ENCODE measurements at regions not wholly inside any gene's neighbourhood (a gene's known extent, or its start where the extent isn't known, plus 50 kb on each side); places are given as distances from the start of the nearest gene placed in this dataset.
A peak's percentile ranks its signal among the peaks of the same experiment; 100 is the strongest.
"Not testable (repeated sequence)": the region's sequence is repeated elsewhere in the genome, so short reads cannot be mapped to it uniquely, and the experiment has no call there.

- FAIRE-seq; DNase-seq (ENCODE audit: extremely low spot score, insufficient read length, low read depth): not testable (repeated sequence)
Observed at GRCh38 chr4:26017961-26018700, 104.1 kb downstream of the SMIM20 start.

- no peak for FAIRE-seq
- DNase-seq (ENCODE audit: extremely low spot score, insufficient read length, low read depth) = no peak
Observed at GRCh38 chr4:26020083-26020668, 106.2 kb downstream of the SMIM20 start.

GRCh38 chr4:26020881-26021280 is 106.9 kb downstream of the SMIM20 start:
- DNase-seq (ENCODE audit: extremely low spot score, insufficient read length, low read depth) = no peak
- no peak for FAIRE-seq

- FAIRE-seq = no peak
- DNase-seq (ENCODE audit: extremely low spot score, insufficient read length, low read depth) = no peak
Observed at GRCh38 chr4:26021417-26022345, 107.7 kb downstream of the SMIM20 start.

- FAIRE-seq = no peak
- no peak for DNase-seq (ENCODE audit: extremely low spot score, insufficient read length, low read depth)
Observed at GRCh38 chr4:26022346-26023202, 108.6 kb downstream of the SMIM20 start.

- FAIRE-seq = no peak
- DNase-seq (ENCODE audit: extremely low spot score, insufficient read length, low read depth) = no peak
Observed at GRCh38 chr4:26023203-26023972, 109.4 kb downstream of the SMIM20 start.

GRCh38 chr4:26024079-26024478 is 110.1 kb downstream of the SMIM20 start:
- FAIRE-seq (no peak), DNase-seq (ENCODE audit: extremely low spot score, insufficient read length, low read depth) (no peak)

- DNase-seq (ENCODE audit: extremely low spot score, insufficient read length, low read depth) (no peak), FAIRE-seq (no peak)
Observed at GRCh38 chr4:26028133-26028792, 114.2 kb downstream of the SMIM20 start.

- FAIRE-seq = peak; percentile 73
- DNase-seq (ENCODE audit: extremely low spot score, insufficient read length, low read depth) = peak; percentile 61
Observed at GRCh38 chr4:26028793-26029567, 115.0 kb downstream of the SMIM20 start.

GRCh38 chr4:26029568-26030131 is 115.6 kb downstream of the SMIM20 start:
- DNase-seq (ENCODE audit: extremely low spot score, insufficient read length, low read depth) = no peak
- FAIRE-seq = no peak

GRCh38 chr4:26030260-26030667 is 116.2 kb downstream of the SMIM20 start:
- DNase-seq (ENCODE audit: extremely low spot score, insufficient read length, low read depth) = no peak
- no peak for FAIRE-seq

- FAIRE-seq (no peak), DNase-seq (ENCODE audit: extremely low spot score, insufficient read length, low read depth) (no peak)
Observed at GRCh38 chr4:26030780-26031179, 116.8 kb downstream of the SMIM20 start.

- FAIRE-seq (no peak), DNase-seq (ENCODE audit: extremely low spot score, insufficient read length, low read depth) (no peak)
Observed at GRCh38 chr4:26031704-26032103, 117.7 kb downstream of the SMIM20 start.

- no peak for DNase-seq (ENCODE audit: extremely low spot score, insufficient read length, low read depth)
- FAIRE-seq = no peak
Observed at GRCh38 chr4:26032142-26032541, 118.1 kb downstream of the SMIM20 start.

- DNase-seq (ENCODE audit: extremely low spot score, insufficient read length, low read depth) = no peak
- no peak for FAIRE-seq
Observed at GRCh38 chr4:26032630-26033317, 118.8 kb downstream of the SMIM20 start.

GRCh38 chr4:26033389-26033788 is 119.4 kb downstream of the SMIM20 start:
- FAIRE-seq = no peak
- DNase-seq (ENCODE audit: extremely low spot score, insufficient read length, low read depth) = no peak

GRCh38 chr4:26034849-26035248 is 120.8 kb downstream of the SMIM20 start:
- DNase-seq (ENCODE audit: extremely low spot score, insufficient read length, low read depth) (no peak), FAIRE-seq (no peak)
